Keratinocyte (primary cell): ENCODE measurements at regions not wholly inside any gene's neighbourhood (a gene's known extent, or its start where the extent isn't known, plus 50 kb on each side); places are given as distances from the start of the nearest gene placed in this dataset.

Source experiments
- DNase-seq: peaks from one replicate; pipeline ENCODE4 v3.0.0-alpha.2; 2011; ENCODE audit warnings: low read depth, missing footprints, low spot score
- FAIRE-seq: peaks from 2 replicates; lab custom pipeline; 2011; peaks lifted over from hg19 to GRCh38; lab: Jason Lieb, UNC
- H2AFZ ChIP-seq: 2 replicates; pipeline ENCODE4 v1.6.0; 2012; ENCODE audit warnings: low read length, control low read depth, inconsistent platforms; ENCODE audit not compliant: control insufficient read depth
- H3K27ac ChIP-seq: 2 replicates; pipeline ENCODE4 v1.5.1; 2011; ENCODE audit warnings: low read length; ENCODE audit not compliant: control insufficient read depth, insufficient read depth
- H3K27me3 ChIP-seq: 3 replicates; pipeline ENCODE4 v1.6.0; 2011; ENCODE audit warnings: low read length; ENCODE audit not compliant: control insufficient read depth, insufficient read depth; ENCODE audit errors: extremely low read depth
- H3K36me3 ChIP-seq, 2 experiments: 2 replicates in 1 of 2; 3 replicates in 1 of 2; pipeline ENCODE4 v1.5.1; 2011; ENCODE audit warnings: low read length in 2 of 2, mild to moderate bottlenecking in 1 of 2; ENCODE audit not compliant: control insufficient read depth in 2 of 2, insufficient read depth in 2 of 2; ENCODE audit errors: extremely low read depth in 1 of 2
- H3K4me1 ChIP-seq: 3 replicates; pipeline ENCODE4 v1.5.1; 2011; ENCODE audit warnings: low read length; ENCODE audit not compliant: control insufficient read depth, insufficient read depth; ENCODE audit errors: extremely low read depth
- H3K4me2 ChIP-seq: 3 replicates; pipeline ENCODE4 v1.6.0; 2011; ENCODE audit warnings: low read depth, low read length; ENCODE audit not compliant: control insufficient read depth, insufficient read depth; ENCODE audit errors: extremely low read depth
- H3K4me3 ChIP-seq, 3 experiments: fragments of 200-600 bp in 1 of 3; sonication (generic) in 1 of 3; 2 replicates in 2 of 3; 3 replicates in 1 of 3; pipeline ENCODE4 v1.5.1; 2011 to 2016; ENCODE audit warnings: low read length in 3 of 3, mild to moderate bottlenecking in 3 of 3, control low read depth in 2 of 3, inconsistent platforms in 1 of 3, low read depth in 1 of 3, mixed read lengths in 1 of 3, mixed run types in 1 of 3, moderate library complexity in 1 of 3; ENCODE audit not compliant: control insufficient read depth in 2 of 3, insufficient read depth in 2 of 3; ENCODE audit errors: extremely low read depth in 1 of 3
- H3K79me2 ChIP-seq: 2 replicates; pipeline ENCODE4 v1.6.0; 2012; ENCODE audit warnings: low read length; ENCODE audit not compliant: control insufficient read depth, insufficient read depth
- H3K9ac ChIP-seq: 3 replicates; pipeline ENCODE4 v1.6.0; 2011; ENCODE audit warnings: low read length; ENCODE audit not compliant: control insufficient read depth, insufficient read depth; ENCODE audit errors: extremely low read depth
- H3K9me1 ChIP-seq: 3 replicates; pipeline ENCODE4 v1.6.0; 2011; ENCODE audit warnings: low read length; ENCODE audit not compliant: control insufficient read depth, insufficient read depth; ENCODE audit errors: extremely low read depth
- H3K9me3 ChIP-seq: 2 replicates; pipeline ENCODE4 v1.5.1; 2012; ENCODE audit warnings: low read depth, low read length; ENCODE audit not compliant: control insufficient read depth
- H4K20me1 ChIP-seq: 3 replicates; pipeline ENCODE4 v1.6.0; 2011; ENCODE audit warnings: low read length; ENCODE audit not compliant: control insufficient read depth, insufficient read depth; ENCODE audit errors: extremely low read depth
- CTCF ChIP-seq, 3 experiments: IDR thresholded peaks in 1 of 3; conservative IDR thresholded peaks in 1 of 3; optimal IDR thresholded peaks in 1 of 3; 2 replicates in 2 of 3; 3 replicates in 1 of 3; pipeline versions ENCODE3 to v1.5.1; 2011; ENCODE audit warnings: low read length in 3 of 3, mild to moderate bottlenecking in 3 of 3, moderate library complexity in 2 of 3, control low read depth in 1 of 3, inconsistent platforms in 1 of 3; ENCODE audit not compliant: insufficient read depth in 2 of 3; ENCODE audit errors: extremely low read depth in 1 of 3
- EZH2 ChIP-seq: IDR thresholded peaks from one replicate; pipeline ENCODE4 v1.6.1; 2012; ENCODE audit warnings: inconsistent platforms, mild to moderate bottlenecking, low read length, moderate library complexity
- dilution Hi-C: fragments of 300-500 bp; cut with MboI; formaldehyde crosslinking; loops from one replicate; pipeline ENCODE4 v1.7.0; 2020; ENCODE audit warnings: low sequenced_read_pairs; ENCODE audit not compliant: extremely low pct_ligation_motif_present

GRCh38 chr6:8939615-8940014, 504.3 kb upstream of the SLC35B3 start:
- Histone ChIP-seq H3K4me3 (no peak overlapping the region), H3K36me3 (no peaks in the 10 kb centered on the region), H3K27ac (no peak overlapping the region), H3K4me1 (no peaks in the 10 kb centered on the region), H3K9ac (no peak overlapping the region), H2AFZ (no peak overlapping the region), H3K9me3 (no peaks in the 10 kb centered on the region), H3K79me2 (no peaks in the 10 kb centered on the region), H4K20me1 (no peaks in the 10 kb centered on the region), H3K4me2 (no peak overlapping the region), H3K9me1 (no peaks in the 10 kb centered on the region), H3K27me3 (no peaks in the 10 kb centered on the region)
- FAIRE-seq (no peak), DNase-seq (no peak)
- no peak for TF ChIP-seq EZH2
- no peak for TF ChIP-seq CTCF (optimal IDR thresholded peaks at IDR 0.05 in 1 of 3, IDR thresholded peaks at IDR 0.05 in 1 of 3, conservative IDR thresholded peaks at IDR 0.05 in 1 of 3; ENCODE audit: extremely low read depth in 1 of 3, insufficient read depth in 2 of 3, low read length in 3 of 3)
- dilution Hi-C loops = no loop called here

GRCh38 chr6:8934318-8934717, 499.0 kb upstream of the SLC35B3 start:
- TF ChIP-seq EZH2 (no peak), CTCF (optimal IDR thresholded peaks at IDR 0.05 in 1 of 3, IDR thresholded peaks at IDR 0.05 in 1 of 3, conservative IDR thresholded peaks at IDR 0.05 in 1 of 3; ENCODE audit: extremely low read depth in 1 of 3, insufficient read depth in 2 of 3, low read length in 3 of 3) (no peak)
- dilution Hi-C loops = no loop called here
- no peaks in the 10 kb centered on the region for H4K20me1 ChIP-seq
- H2AFZ ChIP-seq = no peak overlapping the region
- H3K9me3 ChIP-seq = no peaks in the 10 kb centered on the region
- no peaks in the 10 kb centered on the region for H3K4me1 ChIP-seq
- FAIRE-seq (no peak), DNase-seq (no peak)
- H3K9me1 ChIP-seq = no peaks in the 10 kb centered on the region
- H3K79me2 ChIP-seq = no peaks in the 10 kb centered on the region
- H3K4me2 ChIP-seq = no peak overlapping the region
- no peak overlapping the region for H3K4me3 ChIP-seq
- H3K36me3 ChIP-seq = no peaks in the 10 kb centered on the region
- H3K9ac ChIP-seq = no peak overlapping the region
- no peaks in the 10 kb centered on the region for H3K27me3 ChIP-seq
- no peak overlapping the region for H3K27ac ChIP-seq
